Esophagus muscularis mucosa (tissue), 3 donors: ENCODE measurements at regions not wholly inside any gene's neighbourhood (a gene's known extent, or its start where the extent isn't known, plus 50 kb on each side); places are given as distances from the start of the nearest gene placed in this dataset.

Experiments used
- POLR2A ChIP-seq: fragments of 450-650 bp; IDR thresholded peaks from one replicate; pipeline ENCODE4 v1.6.1; 2017; ENCODE audit warnings: antibody characterized with exemption, moderate library complexity, mild to moderate bottlenecking, low read depth
- POLR2AphosphoS5 ChIP-seq, 2 donors: sonication (generic); formaldehyde crosslinking; IDR thresholded peaks; one replicate each; pipeline ENCODE4 v1.6.1; 2017; ENCODE audit warnings: antibody characterized with exemption in 2 of 2
- TF ChIP-seq, protein P1 (sequence below), 3 experiments: fragments of 200-600 bp in 2 of 3; fragments of 450-650 bp in 1 of 3; sonication (generic) in 2 of 3; IDR thresholded peaks; one replicate each; pipeline ENCODE4 v1.5.1; 2017 to 2019; ENCODE audit warnings: antibody characterized with exemption in 3 of 3, mild to moderate bottlenecking in 2 of 3, moderate library complexity in 1 of 3

- TF ChIP-seq POLR2A: no peak
- TF ChIP-seq POLR2AphosphoS5 (IDR thresholded peaks at IDR 0.05): no peak
- TF ChIP-seq, protein P1, sequence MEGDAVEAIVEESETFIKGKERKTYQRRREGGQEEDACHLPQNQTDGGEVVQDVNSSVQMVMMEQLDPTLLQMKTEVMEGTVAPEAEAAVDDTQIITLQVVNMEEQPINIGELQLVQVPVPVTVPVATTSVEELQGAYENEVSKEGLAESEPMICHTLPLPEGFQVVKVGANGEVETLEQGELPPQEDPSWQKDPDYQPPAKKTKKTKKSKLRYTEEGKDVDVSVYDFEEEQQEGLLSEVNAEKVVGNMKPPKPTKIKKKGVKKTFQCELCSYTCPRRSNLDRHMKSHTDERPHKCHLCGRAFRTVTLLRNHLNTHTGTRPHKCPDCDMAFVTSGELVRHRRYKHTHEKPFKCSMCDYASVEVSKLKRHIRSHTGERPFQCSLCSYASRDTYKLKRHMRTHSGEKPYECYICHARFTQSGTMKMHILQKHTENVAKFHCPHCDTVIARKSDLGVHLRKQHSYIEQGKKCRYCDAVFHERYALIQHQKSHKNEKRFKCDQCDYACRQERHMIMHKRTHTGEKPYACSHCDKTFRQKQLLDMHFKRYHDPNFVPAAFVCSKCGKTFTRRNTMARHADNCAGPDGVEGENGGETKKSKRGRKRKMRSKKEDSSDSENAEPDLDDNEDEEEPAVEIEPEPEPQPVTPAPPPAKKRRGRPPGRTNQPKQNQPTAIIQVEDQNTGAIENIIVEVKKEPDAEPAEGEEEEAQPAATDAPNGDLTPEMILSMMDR (IDR thresholded peaks at IDR 0.05): no peak
These were observed 1366.6 kb upstream of the MIR17HG start for GRCh38 chr13:89980896-89981295.
